Nephron progenitor cell (in vitro differentiated cells): ENCODE measurements at regions not wholly inside any gene's neighbourhood (a gene's known extent, or its start where the extent isn't known, plus 50 kb on each side); places are given as distances from the start of the nearest gene placed in this dataset.
"Not testable (repeated sequence)": the region's sequence is repeated elsewhere in the genome, so short reads cannot be mapped to it uniquely, and the experiment has no call there.

Experiments used
- DNase-seq: peaks from one replicate; pipeline ENCODE4 v3.0.0; 2021
- H3K27ac Mint-ChIP-seq: 2 replicates; pipeline ENCODE4 v1.8.0; 2021; ENCODE audit warnings: mild to moderate bottlenecking, moderate library complexity, mixed read lengths
- H3K27me3 Mint-ChIP-seq: 2 replicates; pipeline ENCODE4 v1.8.0; 2021; ENCODE audit warnings: mild to moderate bottlenecking, low read depth, mixed read lengths; ENCODE audit not compliant: poor library complexity
- H3K36me3 Mint-ChIP-seq: 2 replicates; pipeline ENCODE4 v1.8.0; 2021; ENCODE audit warnings: low read depth, mixed read lengths
- H3K4me1 Mint-ChIP-seq: 2 replicates; pipeline ENCODE4 v1.8.0; 2021; ENCODE audit warnings: mixed read lengths
- H3K4me3 Mint-ChIP-seq: 2 replicates; pipeline ENCODE4 v1.8.0; 2021; ENCODE audit warnings: mild to moderate bottlenecking, moderate library complexity, mixed read lengths
- H3K9me3 Mint-ChIP-seq: 2 replicates; pipeline ENCODE4 v1.8.0; 2021; ENCODE audit warnings: mild to moderate bottlenecking, moderate library complexity, mixed read lengths
- TF ChIP-seq, protein P1 (sequence below): fragments of 200-600 bp; sonication (generic); IDR thresholded peaks from 2 replicates; pipeline ENCODE4 v1.5.0; 2021; ENCODE audit warnings: antibody characterized with exemption

DNA sequence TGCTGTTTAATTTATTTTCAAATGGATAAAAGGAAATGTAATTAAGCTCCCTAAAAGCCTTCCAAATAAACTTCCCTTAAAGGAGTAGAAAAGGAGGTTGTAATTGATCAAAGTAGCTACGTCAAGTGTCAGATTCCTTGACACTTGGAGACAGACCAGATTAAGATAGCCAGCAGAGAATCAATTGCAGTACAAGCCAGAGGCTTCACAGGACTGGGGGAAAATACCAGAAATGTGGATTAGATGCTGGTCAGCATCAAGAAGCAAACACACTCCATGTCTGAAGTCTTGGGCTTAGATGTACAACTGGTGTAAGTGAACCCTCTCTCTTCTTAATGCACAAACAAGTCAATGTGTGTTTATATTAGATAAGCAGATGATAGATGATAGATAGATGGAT, 184.9 kb upstream of the TAS2R1 start:
- peaks cover 3% of the 10 kb centered on the region for H3K27me3 Mint-ChIP-seq
- TF ChIP-seq, protein P1, sequence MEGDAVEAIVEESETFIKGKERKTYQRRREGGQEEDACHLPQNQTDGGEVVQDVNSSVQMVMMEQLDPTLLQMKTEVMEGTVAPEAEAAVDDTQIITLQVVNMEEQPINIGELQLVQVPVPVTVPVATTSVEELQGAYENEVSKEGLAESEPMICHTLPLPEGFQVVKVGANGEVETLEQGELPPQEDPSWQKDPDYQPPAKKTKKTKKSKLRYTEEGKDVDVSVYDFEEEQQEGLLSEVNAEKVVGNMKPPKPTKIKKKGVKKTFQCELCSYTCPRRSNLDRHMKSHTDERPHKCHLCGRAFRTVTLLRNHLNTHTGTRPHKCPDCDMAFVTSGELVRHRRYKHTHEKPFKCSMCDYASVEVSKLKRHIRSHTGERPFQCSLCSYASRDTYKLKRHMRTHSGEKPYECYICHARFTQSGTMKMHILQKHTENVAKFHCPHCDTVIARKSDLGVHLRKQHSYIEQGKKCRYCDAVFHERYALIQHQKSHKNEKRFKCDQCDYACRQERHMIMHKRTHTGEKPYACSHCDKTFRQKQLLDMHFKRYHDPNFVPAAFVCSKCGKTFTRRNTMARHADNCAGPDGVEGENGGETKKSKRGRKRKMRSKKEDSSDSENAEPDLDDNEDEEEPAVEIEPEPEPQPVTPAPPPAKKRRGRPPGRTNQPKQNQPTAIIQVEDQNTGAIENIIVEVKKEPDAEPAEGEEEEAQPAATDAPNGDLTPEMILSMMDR = no peak
- no peak for DNase-seq
- H3K9me3 Mint-ChIP-seq = peaks cover 6% of the 10 kb centered on the region
- H3K27ac Mint-ChIP-seq = no peak overlapping the region
- H3K4me1 Mint-ChIP-seq = peaks cover 33% of the 10 kb centered on the region
- H3K36me3 Mint-ChIP-seq = no peaks in the 10 kb centered on the region
- no peak overlapping the region for H3K4me3 Mint-ChIP-seq

DNA sequence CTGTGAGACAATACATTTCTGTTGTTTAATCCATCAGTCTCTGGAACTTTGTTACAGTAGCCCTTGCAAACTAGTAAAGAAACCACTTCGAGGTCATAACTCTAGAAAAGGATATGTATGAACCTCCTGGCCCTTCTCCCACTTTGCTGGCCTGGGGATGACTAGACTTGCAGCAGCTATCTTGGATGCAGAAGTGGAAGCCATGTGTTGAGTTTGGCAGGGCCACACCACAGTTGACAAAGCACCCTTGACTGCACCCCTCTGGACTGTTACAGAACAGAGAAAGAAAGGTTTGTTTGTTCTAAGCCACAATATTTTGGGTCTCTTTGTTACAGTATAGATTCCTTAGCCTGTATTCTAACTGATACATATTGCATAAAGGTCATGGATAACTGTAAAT, 183.2 kb upstream of the TAS2R1 start:
- peaks cover 9% of the 10 kb centered on the region for H3K9me3 Mint-ChIP-seq
- no peak overlapping the region for H3K4me3 Mint-ChIP-seq
- TF ChIP-seq, protein P1 = no peak
- H3K27ac Mint-ChIP-seq = no peak overlapping the region
- peaks cover 3% of the 10 kb centered on the region for H3K27me3 Mint-ChIP-seq
- H3K36me3 Mint-ChIP-seq = no peaks in the 10 kb centered on the region
- DNase-seq = no peak
- H3K4me1 Mint-ChIP-seq = peaks cover 15% of the 10 kb centered on the region

DNA sequence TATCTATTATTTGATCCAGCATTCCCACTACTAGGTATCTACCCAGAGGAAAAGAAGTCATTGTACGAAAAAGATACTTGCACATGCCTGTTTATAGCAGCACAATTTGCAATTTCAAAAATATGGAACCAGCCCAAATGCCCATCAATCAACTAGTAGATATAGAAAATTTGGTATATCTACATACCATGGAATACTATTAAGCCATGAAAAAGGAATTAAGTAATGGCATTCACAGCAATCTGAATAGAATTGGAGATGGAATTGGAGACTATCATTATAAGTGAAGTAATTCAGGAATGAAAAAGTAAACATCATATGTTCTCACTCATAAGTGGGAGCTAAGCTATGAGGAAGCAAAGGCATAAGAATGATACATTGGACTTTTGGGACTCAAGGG, 177.2 kb upstream of the TAS2R1 start:
- not testable (repeated sequence) for H3K4me3 Mint-ChIP-seq, H3K27ac Mint-ChIP-seq, H3K27me3 Mint-ChIP-seq, DNase-seq, H3K4me1 Mint-ChIP-seq
- peaks cover 66% of the 10 kb centered on the region for H3K9me3 Mint-ChIP-seq
- peaks cover 21% of the 10 kb centered on the region for H3K36me3 Mint-ChIP-seq

DNA sequence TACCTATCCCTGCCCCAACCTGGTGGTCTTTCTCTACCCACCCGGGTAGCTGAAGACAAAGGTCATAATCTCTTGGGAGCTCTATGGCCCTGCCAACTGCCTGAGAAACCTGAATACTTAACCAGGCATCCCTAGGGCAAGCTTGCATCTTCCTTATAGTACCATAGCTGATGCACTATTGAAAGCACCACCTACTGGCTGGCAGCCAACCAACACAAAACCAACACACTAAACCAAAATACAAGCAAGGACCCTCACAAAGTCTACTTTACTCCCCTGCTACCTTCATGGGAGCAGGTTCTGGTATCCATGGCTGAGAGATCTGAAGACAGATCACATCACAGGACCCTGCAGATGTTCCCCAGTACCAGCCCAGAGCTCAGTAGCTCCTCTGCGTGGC, 171.8 kb upstream of the TAS2R1 start:
- DNase-seq = no peak
- Mint-ChIP-seq H3K27ac (no peak overlapping the region), H3K4me1 (peaks cover 26% of the 10 kb centered on the region), H3K27me3 (no peaks in the 10 kb centered on the region), H3K9me3 (peaks cover 60% of the 10 kb centered on the region), H3K36me3 (peaks cover 24% of the 10 kb centered on the region), H3K4me3 (no peak overlapping the region)
- TF ChIP-seq, protein P1 = no peak

DNA sequence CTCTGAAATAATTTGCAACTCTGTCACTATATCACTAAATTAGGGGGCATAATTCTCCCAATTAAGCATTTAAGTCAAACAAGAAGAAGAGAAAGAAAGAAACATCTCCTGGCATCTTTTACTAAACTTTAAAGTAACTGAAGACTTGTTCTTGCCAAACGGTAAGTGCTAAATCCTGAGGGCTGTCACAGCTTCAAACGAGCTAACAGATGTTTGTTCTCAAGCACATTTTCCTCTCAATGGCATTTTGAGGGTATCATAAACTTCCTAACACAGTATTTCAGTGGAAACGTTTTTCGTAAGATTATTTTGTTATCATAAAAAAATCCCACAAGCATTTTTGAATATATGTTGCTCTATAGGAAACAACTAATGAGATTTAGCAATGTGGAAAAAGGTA, 169.5 kb upstream of the TAS2R1 start:
- TF ChIP-seq, protein P1 = no peak
- H3K36me3 Mint-ChIP-seq = peaks cover 7% of the 10 kb centered on the region
- peaks cover 37% of the 10 kb centered on the region for H3K9me3 Mint-ChIP-seq
- no peaks in the 10 kb centered on the region for H3K27me3 Mint-ChIP-seq
- DNase-seq = no peak
- peak overlapping the region; percentile 58 for H3K27ac Mint-ChIP-seq
- H3K4me1 Mint-ChIP-seq = peaks cover 26% of the 10 kb centered on the region
- H3K4me3 Mint-ChIP-seq = no peak overlapping the region

DNA sequence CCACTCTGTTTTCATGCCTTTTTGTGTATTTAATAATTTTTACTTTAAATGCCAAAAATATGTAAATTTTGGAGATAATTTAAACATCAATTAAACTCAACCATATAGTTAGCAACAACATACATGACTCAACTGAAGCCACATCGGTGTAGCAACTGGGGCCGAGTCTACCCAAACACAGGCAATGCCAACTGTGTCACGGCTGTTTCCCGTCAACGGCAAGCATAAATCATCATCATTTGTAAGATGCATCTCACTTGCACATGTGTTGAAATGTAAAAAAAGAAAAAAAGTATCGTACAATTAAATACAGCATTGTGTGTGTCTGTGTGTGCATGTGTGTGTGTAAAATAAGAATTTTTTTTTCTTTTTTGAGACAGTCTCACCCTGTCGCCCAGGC, 160.1 kb upstream of the TAS2R1 start:
- no peaks in the 10 kb centered on the region for H3K36me3 Mint-ChIP-seq
- H3K27ac Mint-ChIP-seq = no peak overlapping the region
- H3K4me1 Mint-ChIP-seq = peaks cover 19% of the 10 kb centered on the region
- H3K4me3 Mint-ChIP-seq = no peak overlapping the region
- no peaks in the 10 kb centered on the region for H3K27me3 Mint-ChIP-seq
- H3K9me3 Mint-ChIP-seq = no peaks in the 10 kb centered on the region
- TF ChIP-seq, protein P1 = no peak
- DNase-seq = no peak
